ENCODE measurements at regions not wholly inside any gene's neighbourhood (a gene's known extent, or its start where the extent isn't known, plus 50 kb on each side); places are given as distances from the start of the nearest gene placed in this dataset.

DNA sequence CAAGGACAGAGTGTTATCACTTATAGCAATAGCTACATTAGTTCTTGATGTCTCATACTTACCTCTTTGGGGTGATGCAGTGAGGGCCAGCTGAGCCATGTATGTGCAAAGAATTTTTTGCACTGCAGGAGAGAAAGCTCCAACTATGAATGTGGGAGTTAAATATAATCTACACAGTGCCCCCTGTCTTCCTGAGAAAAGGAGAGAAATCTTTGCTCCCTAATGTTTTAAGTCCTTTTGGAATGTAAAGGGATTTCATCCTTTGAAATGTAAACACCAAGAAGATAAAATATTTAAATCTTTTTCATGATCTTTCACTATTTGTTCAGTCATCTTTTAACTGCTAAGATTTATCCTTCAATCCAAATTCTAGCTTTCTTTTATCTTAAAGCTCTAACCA, 822.1 kb downstream of the TENT5A start (continued):
- no peak for TF ChIP-seq JUND (IDR thresholded peaks at IDR 0.05; ENCODE audit: low read length)

- Histone ChIP-seq H2BK120ac (replicated peaks; ENCODE audit: low read depth, low read length) (no peak overlapping the region), H2BK5ac (ENCODE audit: low read depth, low read length) (no peak overlapping the region), H3K23me2 (ENCODE audit: low read depth, low read length) (no peaks in the 10 kb centered on the region), H2BK15ac (ENCODE audit: low read length) (no peak overlapping the region), H3K4me2 (ENCODE audit: insufficient read depth in 1 of 2, low read depth in 2 of 2, low read length in 2 of 2) (no peak overlapping the region), H3K9ac (replicated peaks in 1 of 4; ENCODE audit: extremely low read depth in 1 of 4, low read depth in 3 of 4, low read length in 3 of 4) (no peak overlapping the region), H3K27me3 (replicated peaks in 1 of 4; ENCODE audit: control insufficient read depth in 3 of 4, extremely low read depth in 1 of 4, insufficient read depth in 3 of 4, low read length in 3 of 4) (no peaks in the 10 kb centered on the region), H4K8ac (ENCODE audit: extremely low read depth, insufficient read depth, low read length) (no peak overlapping the region), H2BK12ac (ENCODE audit: low read depth, low read length) (no peak overlapping the region), H3K27ac (ENCODE audit: low read depth, low read length) (no peak overlapping the region), H4K20me1 (replicated peaks in 1 of 2; ENCODE audit: control insufficient read depth in 1 of 2, insufficient read depth in 2 of 2, low read length in 2 of 2) (no peaks in the 10 kb centered on the region), H3K4me3 (ENCODE audit: extremely low read depth in 1 of 4, insufficient read depth in 2 of 4, low read depth in 3 of 4, low read length in 4 of 4) (no peak overlapping the region), H2AK5ac (ENCODE audit: low read depth, low read length) (no peak overlapping the region), H3K79me2 (ENCODE audit: control insufficient read depth in 1 of 2, insufficient read depth in 2 of 2, low read length in 2 of 2) (no peaks in the 10 kb centered on the region), H3K4me1 (replicated peaks in 1 of 4; ENCODE audit: control insufficient read depth in 3 of 4, insufficient read depth in 4 of 4, low read length in 3 of 4) (no peaks in the 10 kb centered on the region), H2AFZ (ENCODE audit: low read length) (no peak overlapping the region), H3K79me1 (ENCODE audit: low read depth, low read length) (no peaks in the 10 kb centered on the region), H3K23ac (ENCODE audit: insufficient read length) (no peak overlapping the region), H3K18ac (ENCODE audit: extremely low read depth, low read length) (no peak overlapping the region), H4K5ac (ENCODE audit: insufficient read length, low read depth, low read length) (no peak overlapping the region), H3K14ac (ENCODE audit: insufficient read length) (no peak overlapping the region), H3K56ac (replicated peaks; ENCODE audit: insufficient read length, low read depth, low read length) (no peak overlapping the region), H4K91ac (replicated peaks; ENCODE audit: insufficient read length, low read length) (no peak overlapping the region), H2BK20ac (ENCODE audit: low read length) (no peak overlapping the region), H3K9me3 (ENCODE audit: insufficient read depth in 2 of 2, low read depth in 1 of 2, low read length in 1 of 2) (no peaks in the 10 kb centered on the region), H3K4ac (replicated peaks; ENCODE audit: insufficient read length, low read depth, low read length) (no peak overlapping the region), H3K36me3 (ENCODE audit: control insufficient read depth in 2 of 4, insufficient read depth in 4 of 4, low read length in 3 of 4) (no peaks in the 10 kb centered on the region)
- POLR2A ChIA-PET (ENCODE audit: partially characterized antibody) = no interaction called here
- DNase-seq (ENCODE audit: low read depth in 1 of 2, low spot score in 2 of 2) (no peak), FAIRE-seq (no peak)
- TF ChIP-seq CBX8 (IDR thresholded peaks at IDR 0.05; ENCODE audit: borderline replicate concordance, low read depth, low read length) (no peak), NRF1 (IDR thresholded peaks at IDR 0.05; ENCODE audit: low read depth, low read length) (no peak), NANOG (IDR thresholded peaks at IDR 0.05; ENCODE audit: insufficient read depth, low read depth, low read length, poor library complexity, severe bottlenecking) (no peak), CHD2 (IDR thresholded peaks at IDR 0.05; ENCODE audit: low read length) (no peak)
- CTCF ChIA-PET (ENCODE audit: partially characterized antibody) = no interaction called here
- WGBS, 2 experiments (ENCODE audit: extremely low coverage in 1 of 2, insufficient coverage in 1 of 2, insufficient read length in 1 of 2, insufficient replicate concordance in 2 of 2, low coverage in 1 of 2, low lambda C conversion rate in 2 of 2, missing lambda C conversion rate in 1 of 2) = 73% methylated on average over 2 of the region's 2 CpGs; no CpG with 5 or more reads in 1 of the 2 experiments
Observed at GRCh38 chr6:80923816-80924215, 817.3 kb downstream of the BCKDHB start.

Measured in H1 (cell line).